Right cardiac atrium (tissue), 5 donors: ENCODE measurements at regions not wholly inside any gene's neighbourhood (a gene's known extent, or its start where the extent isn't known, plus 50 kb on each side); places are given as distances from the start of the nearest gene placed in this dataset.

Source experiments
- ATAC-seq, 2 donors: fragments of 200-7000 bp; cut with Tn5 transposase; one replicate each; pipeline versions ENCODE4 v1.8.0 to v1.9.1; 2020; ENCODE audit warnings: moderate library complexity in 2 of 2, mild to moderate bottlenecking in 1 of 2
- DNase-seq, 3 donors: peaks; one replicate each; pipeline ENCODE4 v3.0.0-alpha.2; 2020
- H3K27ac ChIP-seq: one replicate; pipeline ENCODE4 v1.5.1; 2013; ENCODE audit warnings: mild to moderate bottlenecking, low read length, control low read depth, moderate library complexity
- H3K27me3 ChIP-seq: one replicate; pipeline ENCODE4 v1.6.1; 2013; ENCODE audit not compliant: control insufficient read depth, insufficient read depth
- H3K4me1 ChIP-seq: one replicate; pipeline ENCODE4 v1.6.1; 2013; ENCODE audit warnings: low read length; ENCODE audit not compliant: control insufficient read depth, insufficient read depth
- H3K4me3 ChIP-seq: one replicate; pipeline ENCODE4 v1.5.1; 2013; ENCODE audit warnings: low read length, control low read depth
- H3K9me3 ChIP-seq: one replicate; pipeline ENCODE4 v1.6.1; 2013; ENCODE audit warnings: low read length; ENCODE audit not compliant: control insufficient read depth
- WGBS: extraction: QIAGEN DNeasy Blood & Tissue Kit; methylation state at CpG from one replicate; pipeline ENCODE4 v1.1.7; 2013; 5-methylcytosine and 5-hydroxymethylcytosine counted together
- intact Hi-C, 4 donors: fragments of 100-400 bp; cut with DNase I; formaldehyde crosslinking; loops; one replicate each; pipeline versions ENCODE4 v1.11.0 to v1.14.0; 2022 to 2023
- donor health status: healthy with polysubstance abuse.
- donor health status: DM: no; HTN: yes; CAD: no.
- donor health status: DM: no; HTN: no; CAD: no.
- donor health status: DM: no; HTN: yes; CAD: no; lungs with severe emphysema.
- donor health status: DM: yes; HTN: yes; CAD: no.

DNA sequence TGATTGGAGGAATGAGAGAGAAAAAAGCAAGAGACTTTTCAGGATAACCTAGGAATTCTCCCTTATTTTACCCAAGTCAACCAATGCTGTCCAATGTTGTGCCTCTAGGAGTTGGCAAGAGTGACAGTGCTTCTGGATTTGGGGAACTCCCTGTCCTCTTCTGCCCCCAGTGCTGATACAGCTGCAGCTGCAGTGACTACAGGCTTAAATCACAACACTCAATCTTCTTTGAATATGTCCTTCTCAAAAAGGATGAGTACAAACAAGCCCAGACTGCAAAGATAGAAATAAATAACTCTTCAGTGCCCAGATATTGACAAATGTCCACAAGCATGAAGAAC, 141.0 kb upstream of the COL21A1 start:
- H3K27ac ChIP-seq, result no peak overlapping the region
- intact Hi-C loops, result no loop called here

DNA sequence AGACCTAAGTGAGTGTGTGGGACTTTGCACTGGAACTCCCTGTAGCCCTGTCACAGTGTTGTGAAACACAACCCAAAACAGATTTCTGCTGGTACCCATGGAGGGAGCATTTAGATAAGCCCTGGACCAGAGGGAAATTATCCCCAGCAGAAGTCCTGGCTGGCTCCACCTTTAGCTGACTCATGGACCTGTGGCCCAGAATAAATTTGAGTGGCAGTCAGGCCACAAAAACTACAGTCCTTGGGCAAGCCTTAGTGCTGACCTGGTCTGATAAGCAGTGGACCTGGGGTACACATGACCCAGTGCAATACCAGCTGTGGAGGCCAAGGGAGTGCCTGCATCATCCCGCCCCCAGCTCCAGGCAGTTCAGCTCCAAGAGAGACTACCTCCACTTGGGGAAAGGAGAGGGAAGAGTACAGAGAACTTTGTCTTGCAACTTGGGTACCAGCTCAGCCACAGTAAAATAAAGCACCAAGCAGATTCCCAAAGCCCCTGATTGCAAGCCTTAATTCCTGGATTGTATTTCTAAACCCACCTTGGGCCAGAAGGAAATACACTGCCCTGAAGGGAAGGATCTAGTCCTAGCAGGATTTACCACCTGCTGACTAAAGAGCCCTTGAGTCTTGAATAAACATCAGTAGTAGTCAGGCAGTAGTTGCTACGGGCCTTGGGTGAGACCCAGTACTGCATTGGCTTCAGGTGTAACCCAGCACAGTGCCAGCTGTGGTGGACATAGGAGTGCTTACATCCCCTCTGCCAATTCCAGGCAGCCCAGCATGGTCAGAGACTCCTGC, 140.4 kb upstream of the COL21A1 start:
- 95% methylated on average over 2 of the region's 2 CpGs for WGBS
- H3K27ac ChIP-seq, result no peak overlapping the region
- no peaks in the 10 kb centered on the region for H3K27me3 ChIP-seq
- ATAC-seq (peak; percentile 46 to 68), DNase-seq (no peak)
- intact Hi-C loops, result no loop called here
- no peaks in the 10 kb centered on the region for H3K9me3 ChIP-seq
- no peaks in the 10 kb centered on the region for H3K4me1 ChIP-seq
- H3K4me3 ChIP-seq, result no peak overlapping the region

More for the DNA sequence above, 141.0 kb upstream of the COL21A1 start:
- peak; percentile 47 to 66 for ATAC-seq
- Histone ChIP-seq H3K9me3 (no peaks in the 10 kb centered on the region), H3K4me1 (no peaks in the 10 kb centered on the region), H3K4me3 (no peak overlapping the region), H3K27me3 (no peaks in the 10 kb centered on the region)
- no peak for DNase-seq

DNA sequence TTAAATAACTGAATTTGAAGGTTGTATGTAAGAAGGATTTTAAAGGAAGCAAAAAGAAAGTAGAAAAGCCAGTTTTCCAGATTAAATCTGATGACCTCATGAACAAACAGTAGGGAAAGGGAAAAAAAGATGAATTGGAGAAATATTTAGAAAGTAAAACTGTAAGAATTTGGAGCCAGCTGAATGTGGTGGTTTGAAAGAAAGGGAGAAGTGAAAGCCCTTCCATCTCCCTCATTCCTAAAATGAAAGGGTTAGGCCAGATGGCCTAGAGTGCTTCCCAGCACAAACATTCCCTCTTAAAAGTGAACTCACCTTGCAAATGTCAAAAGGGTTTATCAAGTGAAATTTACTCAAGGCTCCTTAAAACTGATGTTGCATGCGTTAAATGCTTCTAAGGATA, 139.3 kb upstream of the COL21A1 start:
- Histone ChIP-seq H3K27me3 (no peaks in the 10 kb centered on the region), H3K4me3 (no peak overlapping the region), H3K4me1 (no peaks in the 10 kb centered on the region), H3K9me3 (no peaks in the 10 kb centered on the region), H3K27ac (no peak overlapping the region)
- WGBS, result 94% methylated on average over 1 of the region's 1 CpG
- intact Hi-C loops, result no loop called here
- DNase-seq (no peak), ATAC-seq (no peak)

DNA sequence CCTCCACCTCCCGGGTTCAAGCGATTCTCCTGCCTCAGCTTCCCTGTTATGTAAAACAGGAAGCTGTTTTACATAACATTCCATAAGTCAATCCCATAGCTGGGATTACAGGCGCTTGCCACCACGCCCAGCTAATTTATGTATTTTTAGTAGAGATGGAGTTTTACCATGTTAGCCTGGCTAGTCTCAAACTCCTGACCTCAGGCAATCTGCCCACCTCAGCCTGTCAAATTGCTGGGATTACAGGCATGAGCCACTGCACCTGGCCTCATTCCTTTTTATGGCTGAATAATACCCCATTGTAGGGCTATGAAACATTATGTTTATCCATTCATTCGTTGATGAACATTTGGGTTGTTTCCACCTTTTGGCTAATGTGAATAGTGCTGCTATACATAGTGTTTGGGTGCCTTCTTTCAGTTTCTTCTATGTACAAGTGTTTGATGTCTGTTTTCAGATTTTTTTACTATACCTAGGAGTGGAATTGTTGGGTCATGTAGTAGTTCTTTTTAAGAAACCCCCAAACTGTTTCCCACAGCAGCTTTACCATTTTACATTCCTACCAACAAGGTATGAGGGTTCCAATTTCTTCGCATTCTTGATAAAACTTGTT, 138.7 kb upstream of the COL21A1 start:
- DNase-seq (no peak), ATAC-seq (no peak)
- Histone ChIP-seq H3K27ac (no peak overlapping the region), H3K4me3 (no peak overlapping the region), H3K9me3 (no peaks in the 10 kb centered on the region), H3K4me1 (no peaks in the 10 kb centered on the region), H3K27me3 (no peaks in the 10 kb centered on the region)
- WGBS, result 92% methylated on average over 6 of the region's 6 CpGs
- intact Hi-C loops, result no loop called here

DNA sequence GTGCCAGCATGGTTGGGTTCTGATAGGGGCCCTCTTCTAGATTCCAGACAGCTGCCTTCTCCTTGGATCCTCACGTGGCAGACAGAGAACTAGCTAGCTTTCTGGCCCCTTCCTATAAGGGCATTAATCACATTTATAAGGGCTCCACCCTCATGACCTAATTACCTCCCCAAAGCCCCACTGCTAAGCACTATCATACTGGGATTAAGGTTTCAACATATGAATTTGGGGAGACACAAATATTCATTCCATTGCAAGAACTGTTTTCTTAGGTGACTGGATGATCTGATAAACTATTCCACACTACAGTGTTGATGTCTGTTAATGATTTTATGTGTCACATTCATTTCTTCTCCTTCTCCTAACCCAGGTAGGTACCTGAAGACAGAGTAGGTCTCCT, 135.8 kb upstream of the COL21A1 start:
- no peak overlapping the region for H3K27ac ChIP-seq
- ATAC-seq, result no peak
- no peaks in the 10 kb centered on the region for H3K9me3 ChIP-seq
- 90% methylated on average over 1 of the region's 1 CpG for WGBS
- no peaks in the 10 kb centered on the region for H3K27me3 ChIP-seq
- no peak for DNase-seq
- intact Hi-C loops, result no loop called here
- no peak overlapping the region for H3K4me3 ChIP-seq
- H3K4me1 ChIP-seq, result no peaks in the 10 kb centered on the region

DNA sequence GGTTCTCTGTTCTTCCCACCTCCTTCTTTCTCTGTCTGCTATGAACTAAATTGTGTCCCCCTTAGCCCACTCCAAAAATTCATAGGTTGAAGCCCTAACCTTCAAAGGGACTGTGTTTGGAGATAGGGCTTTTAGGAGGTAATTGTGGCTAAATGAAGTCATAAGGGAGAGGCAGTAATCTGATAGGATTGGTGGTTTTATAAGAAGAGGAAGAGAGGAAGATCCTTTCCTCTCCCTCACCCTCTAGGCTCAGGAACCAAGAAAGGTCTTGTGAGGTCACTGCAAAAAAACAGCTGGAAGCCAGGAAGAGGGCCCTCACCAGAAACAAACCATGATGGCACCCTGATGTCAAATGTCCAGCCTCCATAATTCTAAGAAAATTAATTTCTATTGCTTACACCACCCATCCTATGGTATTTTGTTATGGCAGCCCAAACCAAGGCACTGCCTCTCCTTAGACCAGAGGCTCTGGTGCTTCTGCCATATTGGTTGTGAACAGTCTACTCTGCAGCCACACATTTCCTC, 135.1 kb upstream of the COL21A1 start:
- intact Hi-C loops, result no loop called here
- H3K4me1 ChIP-seq, result no peaks in the 10 kb centered on the region
- DNase-seq (no peak), ATAC-seq (no peak)
- no peaks in the 10 kb centered on the region for H3K27me3 ChIP-seq
- no peak overlapping the region for H3K27ac ChIP-seq
- no peaks in the 10 kb centered on the region for H3K9me3 ChIP-seq
- no peak overlapping the region for H3K4me3 ChIP-seq

DNA sequence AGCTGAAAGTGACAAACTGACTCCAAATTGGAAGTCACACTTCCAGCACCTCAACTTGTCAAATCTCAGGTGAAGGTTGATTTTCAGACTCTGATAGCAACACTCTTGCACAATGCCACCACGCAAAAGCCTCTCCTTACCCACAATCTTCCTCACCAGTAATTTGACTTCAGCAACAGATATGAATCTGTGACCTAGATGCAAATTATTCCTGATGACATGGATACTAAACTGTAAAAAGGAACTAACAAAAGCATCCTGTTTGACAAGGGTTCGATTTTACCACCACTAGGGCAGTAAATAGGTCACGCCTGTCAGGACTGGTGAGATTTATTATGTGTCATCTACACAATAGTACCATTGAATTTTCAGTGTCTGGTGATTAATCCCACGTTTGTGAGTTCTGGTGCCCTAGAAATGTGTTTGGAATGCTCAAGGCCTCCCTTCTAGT, 134.4 kb upstream of the COL21A1 start:
- WGBS, result 70% methylated on average over 4 of the region's 4 CpGs
- DNase-seq, result no peak
- no peak for ATAC-seq
- intact Hi-C loops, result no loop called here
- H3K4me1 ChIP-seq, result no peaks in the 10 kb centered on the region
- no peaks in the 10 kb centered on the region for H3K9me3 ChIP-seq
- H3K27me3 ChIP-seq, result no peaks in the 10 kb centered on the region
- no peak overlapping the region for H3K27ac ChIP-seq
- H3K4me3 ChIP-seq, result no peak overlapping the region

DNA sequence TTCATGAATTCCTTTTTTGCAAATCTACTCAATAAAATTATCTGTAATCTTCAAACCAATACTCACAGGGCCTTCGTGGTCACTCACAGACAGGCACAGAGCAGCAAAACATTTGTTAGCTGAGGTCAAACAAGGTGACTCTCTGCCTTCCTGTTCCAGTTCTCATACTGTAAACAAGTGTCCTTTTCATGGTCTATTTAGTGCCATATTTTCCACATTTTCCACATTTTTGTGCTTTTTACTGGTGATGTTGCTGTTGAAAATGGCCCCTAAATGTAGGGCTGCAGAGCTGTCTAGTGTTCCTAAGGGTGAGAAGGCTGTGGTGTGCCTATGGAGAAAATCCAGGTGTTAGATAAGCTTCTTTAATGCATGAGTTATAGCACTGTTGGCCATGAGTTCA, 133.1 kb upstream of the COL21A1 start:
- no peak for ATAC-seq
- H3K27me3 ChIP-seq, result no peaks in the 10 kb centered on the region
- WGBS, result 57% methylated on average over 1 of the region's 1 CpG
- no peaks in the 10 kb centered on the region for H3K4me1 ChIP-seq
- no peak for DNase-seq
- intact Hi-C loops, result no loop called here
- no peaks in the 10 kb centered on the region for H3K9me3 ChIP-seq
- H3K4me3 ChIP-seq, result no peak overlapping the region
- H3K27ac ChIP-seq, result no peak overlapping the region

DNA sequence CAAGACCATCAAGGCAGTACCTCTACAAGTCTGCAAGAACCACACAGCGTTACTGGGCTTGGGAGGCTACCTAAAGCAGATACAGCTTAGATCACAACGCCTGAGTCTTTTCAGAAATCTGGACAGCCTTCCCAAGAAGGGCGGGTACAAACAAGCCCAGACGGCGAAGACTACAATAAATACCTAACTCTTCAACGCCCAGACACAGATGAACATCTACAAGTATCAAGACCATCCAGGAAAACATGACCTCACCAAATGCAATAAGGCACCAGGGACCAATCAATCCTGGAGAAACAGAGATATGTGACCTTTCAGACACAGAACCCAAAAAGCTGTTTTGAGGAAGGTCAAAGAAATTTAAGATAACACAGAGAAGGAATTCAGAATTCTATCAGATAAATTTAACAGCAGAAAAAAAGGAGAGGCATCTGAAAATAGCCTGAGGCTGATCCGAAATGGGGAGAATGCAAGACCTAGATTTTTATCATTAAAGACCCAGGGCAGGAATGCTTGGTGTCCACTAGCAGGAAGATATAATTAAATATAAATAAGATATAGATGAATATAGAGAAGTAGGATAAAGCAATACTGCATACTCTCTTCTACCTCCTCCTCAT, 131.7 kb upstream of the COL21A1 start:
- Histone ChIP-seq H3K9me3 (no peaks in the 10 kb centered on the region), H3K4me3 (no peak overlapping the region), H3K4me1 (no peaks in the 10 kb centered on the region), H3K27me3 (no peaks in the 10 kb centered on the region), H3K27ac (no peak overlapping the region)
- DNase-seq (no peak), ATAC-seq (no peak)
- WGBS, result 88% methylated on average over 7 of the region's 7 CpGs
- intact Hi-C loops, result no loop called here

DNA sequence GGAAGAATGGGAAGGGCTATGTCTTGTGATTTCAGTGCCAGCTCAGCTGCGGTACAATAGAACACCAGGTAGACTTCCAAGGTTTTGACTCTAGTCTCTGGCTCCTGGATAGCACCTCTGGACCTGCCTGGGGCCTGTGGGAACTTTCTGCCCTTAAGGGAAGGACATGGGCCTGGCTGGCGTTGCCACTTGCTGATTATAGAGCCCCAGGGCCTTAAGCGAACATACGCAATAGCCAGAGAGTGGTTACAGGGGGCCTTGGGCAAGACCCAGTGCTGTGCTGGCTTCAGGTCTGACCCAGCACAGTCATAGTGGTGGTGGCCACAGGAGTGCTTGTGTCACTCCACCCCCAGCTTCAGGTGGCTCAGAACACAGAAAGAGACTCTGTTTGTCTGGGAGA, 131.1 kb upstream of the COL21A1 start:
- Histone ChIP-seq H3K9me3 (no peaks in the 10 kb centered on the region), H3K4me1 (no peaks in the 10 kb centered on the region), H3K4me3 (no peak overlapping the region), H3K27me3 (no peaks in the 10 kb centered on the region), H3K27ac (no peak overlapping the region)
- 95% methylated on average over 4 of the region's 4 CpGs for WGBS
- ATAC-seq (no peak), DNase-seq (no peak)
- intact Hi-C loops, result no loop called here

DNA sequence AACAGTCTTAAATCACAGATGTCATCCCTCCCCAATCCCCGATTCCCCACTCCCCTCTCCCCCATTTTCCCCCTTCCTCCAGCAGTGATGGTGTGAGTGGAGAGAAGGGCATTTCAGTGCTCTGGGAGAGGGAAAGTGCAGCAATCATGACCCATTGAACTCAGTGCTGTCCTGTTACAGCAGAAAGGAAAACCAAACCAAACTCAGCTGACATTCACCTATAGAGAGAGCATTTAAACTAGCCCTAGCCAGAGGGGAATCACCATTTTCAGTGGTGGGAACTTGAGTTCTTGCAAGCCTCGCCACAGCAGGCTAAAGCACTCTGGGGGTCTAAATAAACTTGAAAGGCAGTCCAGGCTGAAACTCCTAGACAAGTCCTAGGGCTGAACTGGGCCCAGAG, 129.9 kb upstream of the COL21A1 start:
- Histone ChIP-seq H3K9me3 (no peaks in the 10 kb centered on the region), H3K4me1 (no peaks in the 10 kb centered on the region), H3K27ac (no peak overlapping the region), H3K4me3 (no peak overlapping the region), H3K27me3 (no peaks in the 10 kb centered on the region)
- DNase-seq (no peak), ATAC-seq (no peak)
- intact Hi-C loops, result no loop called here
- 96% methylated on average over 2 of the region's 2 CpGs for WGBS
